Gastrocnemius medialis (tissue), 4 donors: ENCODE measurements at regions not wholly inside any gene's neighbourhood (a gene's known extent, or its start where the extent isn't known, plus 50 kb on each side); places are given as distances from the start of the nearest gene placed in this dataset.

Experiments
- CTCF ChIP-seq, 5 experiments: fragments of 450-650 bp in 3 of 5; fragments of 200-600 bp in 2 of 5; sonication (generic) in 2 of 5; IDR thresholded peaks in 4 of 5; conservative IDR thresholded peaks in 1 of 5; 1 replicate in 4 of 5; 2 replicates in 1 of 5; pipeline ENCODE4 v1.5.1; 2016 to 2019; ENCODE audit warnings: antibody characterized with exemption in 5 of 5, mild to moderate bottlenecking in 3 of 5, moderate library complexity in 3 of 5
- POLR2A ChIP-seq, 2 donors: fragments of 450-650 bp; IDR thresholded peaks; one replicate each; pipeline ENCODE4 v1.6.1; 2017; ENCODE audit warnings: antibody characterized with exemption in 2 of 2, mild to moderate bottlenecking in 2 of 2, moderate library complexity in 2 of 2

DNA sequence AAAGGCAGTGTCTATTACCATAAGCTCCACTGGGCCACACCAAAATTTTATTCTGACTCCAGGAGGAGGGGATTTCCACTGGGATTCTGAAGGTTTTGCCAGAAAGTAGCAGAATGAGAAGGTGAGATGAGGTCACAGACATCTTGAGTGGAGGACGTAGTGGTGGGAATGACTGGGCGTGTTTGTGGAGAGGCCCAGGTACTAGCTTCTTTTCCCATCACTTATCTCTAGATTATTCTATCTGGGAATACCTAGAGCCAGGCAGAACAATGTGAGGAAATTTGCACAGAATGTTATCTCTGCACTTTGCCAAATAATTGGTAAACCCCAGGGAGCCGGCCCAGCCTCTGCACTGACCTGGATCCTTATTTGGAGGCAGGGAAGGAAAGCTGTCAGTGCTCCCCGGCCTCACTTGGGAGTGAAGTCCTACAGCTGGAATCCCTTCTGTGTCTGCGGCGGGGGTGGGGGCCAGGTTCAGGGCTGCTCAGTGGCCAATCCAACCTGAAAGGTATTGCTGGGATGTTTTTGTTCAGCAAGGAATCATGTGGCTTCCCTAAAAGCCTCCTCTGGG, 129.4 kb downstream of the C12orf75 start:
- TF ChIP-seq CTCF (IDR thresholded peaks at IDR 0.05 in 4 of 5, conservative IDR thresholded peaks at IDR 0.05 in 1 of 5): no peak
- no peak for TF ChIP-seq POLR2A (IDR thresholded peaks at IDR 0.05)
